Breast epithelium (tissue), 3 donors: ENCODE measurements at regions not wholly inside any gene's neighbourhood (a gene's known extent, or its start where the extent isn't known, plus 50 kb on each side); places are given as distances from the start of the nearest gene placed in this dataset.

Experiments used
- POLR2A ChIP-seq: fragments of 450-650 bp; IDR thresholded peaks from one replicate; pipeline ENCODE4 v1.6.1; 2016; ENCODE audit warnings: antibody characterized with exemption, mild to moderate bottlenecking, moderate library complexity
- POLR2AphosphoS5 ChIP-seq, 3 donors: sonication (generic); formaldehyde crosslinking; IDR thresholded peaks; one replicate each; pipeline ENCODE4 v1.6.1; 2017; ENCODE audit warnings: antibody characterized with exemption in 3 of 3

- TF ChIP-seq POLR2A (no peak), POLR2AphosphoS5 (IDR thresholded peaks at IDR 0.05) (no peak)
Measured at GRCh38 chr10:108453166-108453565, 1288.7 kb upstream of the SORCS1 start.
